ENCODE measurements at regions not wholly inside any gene's neighbourhood (a gene's known extent, or its start where the extent isn't known, plus 50 kb on each side); places are given as distances from the start of the nearest gene placed in this dataset.

DNA sequence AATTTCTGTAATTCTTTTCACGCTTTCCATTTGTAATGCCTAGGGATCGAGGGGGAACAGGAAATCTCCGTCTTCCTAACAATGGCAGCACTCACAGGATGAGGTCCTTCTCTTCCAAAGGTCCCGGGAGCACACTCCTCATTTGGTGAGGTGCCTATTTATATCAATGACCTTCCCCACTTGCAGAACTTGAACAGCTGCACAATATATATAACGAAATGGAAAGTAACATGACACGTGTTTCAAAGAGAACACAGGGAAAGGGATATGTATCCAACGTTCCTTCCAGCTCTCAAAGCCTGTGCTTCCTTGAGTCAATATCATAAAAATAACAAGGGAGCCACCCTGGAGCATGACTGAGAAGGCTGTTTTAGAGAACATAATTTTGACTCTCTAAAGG is 78.6 kb upstream of the RBM24 start:
- TF ChIP-seq, protein P1, sequence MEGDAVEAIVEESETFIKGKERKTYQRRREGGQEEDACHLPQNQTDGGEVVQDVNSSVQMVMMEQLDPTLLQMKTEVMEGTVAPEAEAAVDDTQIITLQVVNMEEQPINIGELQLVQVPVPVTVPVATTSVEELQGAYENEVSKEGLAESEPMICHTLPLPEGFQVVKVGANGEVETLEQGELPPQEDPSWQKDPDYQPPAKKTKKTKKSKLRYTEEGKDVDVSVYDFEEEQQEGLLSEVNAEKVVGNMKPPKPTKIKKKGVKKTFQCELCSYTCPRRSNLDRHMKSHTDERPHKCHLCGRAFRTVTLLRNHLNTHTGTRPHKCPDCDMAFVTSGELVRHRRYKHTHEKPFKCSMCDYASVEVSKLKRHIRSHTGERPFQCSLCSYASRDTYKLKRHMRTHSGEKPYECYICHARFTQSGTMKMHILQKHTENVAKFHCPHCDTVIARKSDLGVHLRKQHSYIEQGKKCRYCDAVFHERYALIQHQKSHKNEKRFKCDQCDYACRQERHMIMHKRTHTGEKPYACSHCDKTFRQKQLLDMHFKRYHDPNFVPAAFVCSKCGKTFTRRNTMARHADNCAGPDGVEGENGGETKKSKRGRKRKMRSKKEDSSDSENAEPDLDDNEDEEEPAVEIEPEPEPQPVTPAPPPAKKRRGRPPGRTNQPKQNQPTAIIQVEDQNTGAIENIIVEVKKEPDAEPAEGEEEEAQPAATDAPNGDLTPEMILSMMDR (IDR thresholded peaks at IDR 0.05) = no peak
- no peak for TF ChIP-seq POLR2A (IDR thresholded peaks at IDR 0.05)

DNA sequence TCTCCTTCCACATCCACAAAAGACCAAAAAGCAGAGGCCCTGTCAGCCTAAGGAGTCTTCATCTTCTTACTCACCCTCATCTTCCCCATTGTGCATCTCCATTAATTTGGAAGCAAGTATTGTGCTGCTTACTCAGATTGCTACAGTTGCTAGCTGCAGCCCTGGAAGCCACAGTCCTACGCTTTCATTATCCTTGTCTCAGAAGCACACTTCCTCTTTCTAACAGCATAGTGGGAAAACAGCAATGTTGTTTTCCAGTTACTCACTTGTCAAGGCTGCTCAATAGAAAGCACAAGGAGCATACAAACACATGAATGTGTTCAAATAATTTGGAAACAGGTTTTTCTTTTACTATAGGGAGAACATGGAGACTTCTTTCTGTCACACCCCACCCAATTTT is 76.6 kb upstream of the RBM24 start:
- 46 to 73% methylated on average over 1 of the region's 1 CpG for WGBS, 2 donors
- no peak for DNase-seq
- H3K9me3 ChIP-seq = peaks cover 0 to 14% (median 7%) of the 10 kb centered on the region in 3 donors
- H3K27me3 ChIP-seq = peaks cover 0 to 6% (median 0%) of the 10 kb centered on the region in 4 donors
- intact Hi-C loops (cut with DNase I) = no loop called here
- H3K4me3 ChIP-seq = no peak overlapping the region
- H3K36me3 ChIP-seq = no peaks in the 10 kb centered on the region
- no peak overlapping the region for H3K27ac ChIP-seq
- TF ChIP-seq POLR2A (IDR thresholded peaks at IDR 0.05) = no peak
- TF ChIP-seq, protein P1 (IDR thresholded peaks at IDR 0.05) = no peak
- no peaks in the 10 kb centered on the region for H3K4me1 ChIP-seq

More for the DNA sequence above, 78.6 kb upstream of the RBM24 start:
- no peak for DNase-seq
- intact Hi-C loops (cut with DNase I) = no loop called here
- WGBS, 2 donors = 65 to 66% methylated on average over 7 of the region's 7 CpGs
- Histone ChIP-seq H3K4me3 (no peak overlapping the region), H3K27me3 (peaks cover 0 to 6% (median 0%) of the 10 kb centered on the region in 4 donors), H3K27ac (no peak overlapping the region), H3K9me3 (peaks cover 0 to 14% (median 7%) of the 10 kb centered on the region in 3 donors), H3K36me3 (no peaks in the 10 kb centered on the region), H3K4me1 (no peaks in the 10 kb centered on the region)

- Histone ChIP-seq H3K9me3 (peaks cover 0 to 14% (median 7%) of the 10 kb centered on the region in 3 donors), H3K27ac (no peak overlapping the region), H3K4me3 (no peak overlapping the region), H3K4me1 (peaks cover 0 to 3% (median 0%) of the 10 kb centered on the region in 3 donors), H3K27me3 (no peaks in the 10 kb centered on the region), H3K36me3 (no peaks in the 10 kb centered on the region)
- no peak for DNase-seq
- TF ChIP-seq, protein P1 (IDR thresholded peaks at IDR 0.05) = no peak
- no peak for TF ChIP-seq POLR2A (IDR thresholded peaks at IDR 0.05)
- WGBS, 2 donors = 85% methylated on average over 5 of the region's 22 CpGs; no CpG with 5 or more reads in 1 of the 2 donors
- intact Hi-C loops (cut with DNase I) = no loop called here
Observed at GRCh38 chr6:17206566-17207072, 74.5 kb upstream of the RBM24 start.

GRCh38 chr6:17207281-17207680 is 73.9 kb upstream of the RBM24 start:
- peaks cover 0 to 14% (median 7%) of the 10 kb centered on the region in 3 donors for H3K9me3 ChIP-seq
- no peak overlapping the region for H3K27ac ChIP-seq
- H3K36me3 ChIP-seq = no peaks in the 10 kb centered on the region
- TF ChIP-seq, protein P1 (IDR thresholded peaks at IDR 0.05) = no peak
- no peak for TF ChIP-seq POLR2A (IDR thresholded peaks at IDR 0.05)
- H3K4me3 ChIP-seq = no peak overlapping the region
- no peaks in the 10 kb centered on the region for H3K27me3 ChIP-seq
- DNase-seq = no peak
- 11 to 61% methylated on average over 2 of the region's 2 CpGs for WGBS, 2 donors
- peaks cover 0 to 9% (median 0%) of the 10 kb centered on the region in 3 donors for H3K4me1 ChIP-seq
- intact Hi-C loops (cut with DNase I) = no loop called here

GRCh38 chr6:17210683-17211082 is 70.5 kb upstream of the RBM24 start:
- TF ChIP-seq POLR2A (IDR thresholded peaks at IDR 0.05) = no peak
- TF ChIP-seq, protein P1 (IDR thresholded peaks at IDR 0.05) = no peak
- H3K9me3 ChIP-seq = peaks cover 0 to 14% (median 7%) of the 10 kb centered on the region in 3 donors
- no peak overlapping the region for H3K27ac ChIP-seq
- H3K36me3 ChIP-seq = no peaks in the 10 kb centered on the region
- H3K4me3 ChIP-seq = no peak overlapping the region
- 75 to 84% methylated on average over 3 of the region's 3 CpGs for WGBS, 2 donors
- intact Hi-C loops (cut with DNase I) = no loop called here
- H3K4me1 ChIP-seq = peaks cover 0 to 17% (median 0%) of the 10 kb centered on the region in 3 donors
- H3K27me3 ChIP-seq = no peaks in the 10 kb centered on the region
- no peak for DNase-seq
